H1 (cell line): ENCODE measurements at regions not wholly inside any gene's neighbourhood (a gene's known extent, or its start where the extent isn't known, plus 50 kb on each side); places are given as distances from the start of the nearest gene placed in this dataset.

ENCODE experiments used
- CTCF ChIA-PET: fragments of 300-600 bp; sonication (Branson Sonifier 250); formaldehyde crosslinking; loops from one replicate; lab custom pipeline; 2021; ENCODE audit not compliant: partially characterized antibody; lab: Charles Lee
- POLR2A ChIA-PET: fragments of 300-600 bp; sonication (Branson Sonifier 250); formaldehyde crosslinking; loops from one replicate; lab custom pipeline; 2021; ENCODE audit warnings: inconsistent platforms; ENCODE audit not compliant: partially characterized antibody; lab: Charles Lee
- DNase-seq, 2 experiments: peaks; one replicate each; pipeline versions ENCODE4 v3.0.0 to v3.0.0-alpha.2; 2010 to 2022; ENCODE audit warnings: low spot score in 2 of 2, low read depth in 1 of 2, mixed read lengths in 1 of 2
- FAIRE-seq: peaks from 2 replicates; lab custom pipeline; 2011; peaks lifted over from hg19 to GRCh38; lab: Jason Lieb, UNC
- H2AFZ ChIP-seq: 2 replicates; pipeline ENCODE4 v1.8.1; 2012; ENCODE audit warnings: low read length, inconsistent platforms
- H2AK5ac ChIP-seq: 2 replicates; pipeline ENCODE4 v1.6.1; 2013; ENCODE audit warnings: low read depth, low read length
- H2BK120ac ChIP-seq: replicated peaks from 2 replicates; pipeline ENCODE3; 2013; ENCODE audit warnings: low read depth, low read length, inconsistent platforms
- H2BK12ac ChIP-seq: 2 replicates; pipeline ENCODE4 v1.6.1; 2013; ENCODE audit warnings: low read depth, low read length
- H2BK15ac ChIP-seq: 2 replicates; pipeline ENCODE4 v1.6.1; 2013; ENCODE audit warnings: low read length
- H2BK20ac ChIP-seq: 2 replicates; pipeline ENCODE4 v1.6.1; 2013; ENCODE audit warnings: low read length
- H2BK5ac ChIP-seq: 2 replicates; pipeline ENCODE4 v1.6.1; 2013; ENCODE audit warnings: low read depth, low read length
- H3K14ac ChIP-seq: 2 replicates; pipeline ENCODE4 v1.6.1; 2013; ENCODE audit warnings: inconsistent platforms; ENCODE audit not compliant: insufficient read length
- H3K18ac ChIP-seq: 2 replicates; pipeline ENCODE4 v1.6.1; 2013; ENCODE audit warnings: low read length; ENCODE audit errors: extremely low read depth
- H3K23ac ChIP-seq: 2 replicates; pipeline ENCODE4 v1.6.1; 2013; ENCODE audit warnings: inconsistent platforms; ENCODE audit not compliant: insufficient read length
- H3K23me2 ChIP-seq: 2 replicates; pipeline ENCODE4 v1.6.1; 2013; ENCODE audit warnings: low read depth, low read length
- H3K27ac ChIP-seq: 2 replicates; pipeline ENCODE4 v1.6.1; 2011; ENCODE audit warnings: low read depth, low read length, inconsistent platforms
- H3K27me3 ChIP-seq, 4 experiments: replicated peaks in 1 of 4; 1 replicate in 1 of 4; 2 replicates in 3 of 4; pipeline versions ENCODE4 v1.6.1 to v1.8.1; 2011 to 2013; ENCODE audit warnings: low read length in 3 of 4, mild to moderate bottlenecking in 3 of 4, inconsistent platforms in 2 of 4, mixed read lengths in 2 of 4, moderate library complexity in 1 of 4; ENCODE audit not compliant: control insufficient read depth in 3 of 4, insufficient read depth in 3 of 4; ENCODE audit errors: extremely low read depth in 1 of 4
- H3K36me3 ChIP-seq, 4 experiments: 2 replicates each; pipeline versions ENCODE4 v1.6.1 to v1.8.1; 2011 to 2013; ENCODE audit warnings: mild to moderate bottlenecking in 4 of 4, low read length in 3 of 4, moderate library complexity in 2 of 4, control low read depth in 1 of 4, inconsistent platforms in 1 of 4; ENCODE audit not compliant: insufficient read depth in 4 of 4, control insufficient read depth in 2 of 4
- H3K4ac ChIP-seq: replicated peaks from 2 replicates; pipeline ENCODE3; 2013; ENCODE audit warnings: low read length, low read depth, mixed read lengths, inconsistent platforms; ENCODE audit not compliant: insufficient read length
- H3K4me1 ChIP-seq, 4 experiments: replicated peaks in 1 of 4; 1 replicate in 1 of 4; 2 replicates in 3 of 4; pipeline versions ENCODE4 v1.6.1 to v1.8.1; 2011 to 2013; ENCODE audit warnings: low read length in 3 of 4, inconsistent platforms in 2 of 4, mixed read lengths in 1 of 4; ENCODE audit not compliant: insufficient read depth in 4 of 4, control insufficient read depth in 3 of 4
- H3K4me2 ChIP-seq, 2 experiments: 2 replicates each; pipeline versions ENCODE4 v1.6.1 to v1.8.1; 2011 to 2013; ENCODE audit warnings: low read depth in 2 of 2, low read length in 2 of 2, control low read depth in 1 of 2, inconsistent platforms in 1 of 2, mild to moderate bottlenecking in 1 of 2; ENCODE audit not compliant: insufficient read depth in 1 of 2
- H3K4me3 ChIP-seq, 4 experiments: fragments of 200-600, 300-600 bp in 1 of 4; sonication (generic), shearing (Covaris generic), sonication (Bioruptor Twin) in 1 of 4; 2 replicates each; pipeline versions ENCODE4 v1.5.1 to v1.8.1; 2011 to 2016; ENCODE audit warnings: low read length in 4 of 4, low read depth in 3 of 4, control low read depth in 2 of 4, inconsistent platforms in 2 of 4, mild to moderate bottlenecking in 2 of 4, mixed read lengths in 1 of 4, moderate library complexity in 1 of 4; ENCODE audit not compliant: insufficient read depth in 2 of 4; ENCODE audit errors: extremely low read depth in 1 of 4
- H3K56ac ChIP-seq: replicated peaks from 2 replicates; pipeline ENCODE3; 2013; ENCODE audit warnings: low read depth, mild to moderate bottlenecking, mixed read lengths, low read length, inconsistent platforms; ENCODE audit not compliant: insufficient read length
- H3K79me1 ChIP-seq: 2 replicates; pipeline ENCODE4 v1.6.1; 2013; ENCODE audit warnings: low read depth, low read length, control low read depth
- H3K79me2 ChIP-seq, 2 experiments: 2 replicates each; pipeline versions ENCODE4 v1.6.1 to v1.8.1; 2012 to 2013; ENCODE audit warnings: low read length in 2 of 2, mild to moderate bottlenecking in 2 of 2, inconsistent platforms in 1 of 2; ENCODE audit not compliant: insufficient read depth in 2 of 2, control insufficient read depth in 1 of 2
- H3K9ac ChIP-seq, 4 experiments: replicated peaks in 1 of 4; 1 replicate in 1 of 4; 2 replicates in 3 of 4; pipeline versions ENCODE4 v1.6.1 to v1.8.1; 2011 to 2013; ENCODE audit warnings: low read depth in 3 of 4, low read length in 3 of 4, control low read depth in 2 of 4, mild to moderate bottlenecking in 2 of 4, moderate library complexity in 2 of 4, inconsistent platforms in 1 of 4; ENCODE audit errors: extremely low read depth in 1 of 4
- H3K9me3 ChIP-seq, 2 experiments: 2 replicates each; pipeline versions ENCODE4 v1.6.1 to v1.8.1; 2012 to 2013; ENCODE audit warnings: mild to moderate bottlenecking in 2 of 2, moderate library complexity in 2 of 2, control low read depth in 1 of 2, inconsistent platforms in 1 of 2, low read depth in 1 of 2, low read length in 1 of 2, mixed read lengths in 1 of 2; ENCODE audit not compliant: insufficient read depth in 2 of 2
- H4K20me1 ChIP-seq, 2 experiments: replicated peaks in 1 of 2; 2 replicates each; pipeline versions ENCODE3 to v1.8.1; 2011 to 2013; ENCODE audit warnings: inconsistent platforms in 2 of 2, low read length in 2 of 2, mild to moderate bottlenecking in 1 of 2; ENCODE audit not compliant: insufficient read depth in 2 of 2, control insufficient read depth in 1 of 2
- H4K5ac ChIP-seq: 2 replicates; pipeline ENCODE4 v1.6.1; 2013; ENCODE audit warnings: low read length, low read depth, mixed read lengths, inconsistent platforms; ENCODE audit not compliant: insufficient read length
- H4K8ac ChIP-seq: 2 replicates; pipeline ENCODE4 v1.8.0; 2013; ENCODE audit warnings: mild to moderate bottlenecking, moderate library complexity, low read length, inconsistent platforms; ENCODE audit not compliant: insufficient read depth; ENCODE audit errors: extremely low read depth
- H4K91ac ChIP-seq: replicated peaks from 2 replicates; pipeline ENCODE3; 2013; ENCODE audit warnings: low read length, mixed read lengths, inconsistent platforms; ENCODE audit not compliant: insufficient read length
- BACH1 ChIP-seq: IDR thresholded peaks from 2 replicates; pipeline ENCODE4 v1.6.1; 2012; ENCODE audit warnings: low read length, improper control_type of control experiment
- CHD1 ChIP-seq: IDR thresholded peaks from 2 replicates; pipeline ENCODE4 v1.6.1; 2012; ENCODE audit warnings: low read depth, low read length, improper control_type of control experiment
- RAD21 ChIP-seq, 2 experiments: IDR thresholded peaks in 1 of 2; conservative IDR thresholded peaks in 1 of 2; 2 replicates each; pipeline ENCODE4 v1.6.1; 2011; ENCODE audit warnings: low read depth in 2 of 2, low read length in 2 of 2, improper control_type of control experiment in 1 of 2, inconsistent platforms in 1 of 2, mild to moderate bottlenecking in 1 of 2, moderate library complexity in 1 of 2
- TF ChIP-seq, protein P1 (sequence below): IDR thresholded peaks from 2 replicates; pipeline ENCODE4 v1.6.1; 2012; ENCODE audit warnings: low read length, inconsistent platforms
- TF ChIP-seq, protein P2 (sequence below): IDR thresholded peaks from 2 replicates; pipeline ENCODE4 v1.6.1; 2011; ENCODE audit warnings: low read length, improper control_type of control experiment

DNA sequence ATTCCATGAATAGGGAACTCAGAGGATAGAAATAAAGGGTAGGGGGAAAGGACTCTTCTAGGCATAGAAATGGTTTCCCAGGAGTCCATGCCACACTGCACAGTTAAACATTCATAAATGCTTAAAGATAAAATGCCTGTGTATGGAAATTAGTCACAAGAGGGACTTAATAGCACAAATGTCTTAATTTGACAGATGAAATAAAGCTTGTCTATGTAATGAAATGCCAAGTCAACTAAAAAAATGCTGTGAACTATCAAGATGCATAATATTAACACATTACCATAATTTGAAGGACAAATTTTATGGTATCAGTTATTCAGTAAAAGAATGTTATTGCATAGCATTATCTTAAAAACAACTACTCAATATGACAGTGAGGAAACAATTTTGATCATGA, 553.2 kb upstream of the NETO1 start:
- Histone ChIP-seq H3K14ac (no peak overlapping the region), H2BK15ac (no peak overlapping the region), H3K9ac (no peak overlapping the region), H4K91ac (no peak overlapping the region), H2BK20ac (no peak overlapping the region), H3K27me3 (no peaks in the 10 kb centered on the region), H2AFZ (no peak overlapping the region), H3K36me3 (no peaks in the 10 kb centered on the region), H2BK120ac (no peak overlapping the region), H2AK5ac (no peak overlapping the region), H3K27ac (no peak overlapping the region), H3K18ac (no peak overlapping the region), H3K79me2 (no peaks in the 10 kb centered on the region), H3K56ac (no peak overlapping the region), H3K4me3 (no peak overlapping the region), H3K9me3 (no peaks in the 10 kb centered on the region), H3K79me1 (no peaks in the 10 kb centered on the region), H3K23ac (no peak overlapping the region), H2BK12ac (no peak overlapping the region), H4K5ac (no peak overlapping the region), H3K23me2 (no peaks in the 10 kb centered on the region), H3K4ac (no peak overlapping the region), H4K8ac (no peak overlapping the region), H2BK5ac (no peak overlapping the region), H4K20me1 (no peaks in the 10 kb centered on the region), H3K4me1 (no peaks in the 10 kb centered on the region), H3K4me2 (no peak overlapping the region)
- ChIA-PET POLR2A (no interaction called here), CTCF (no interaction called here)
- no peak for DNase-seq
- TF ChIP-seq, protein P1, sequence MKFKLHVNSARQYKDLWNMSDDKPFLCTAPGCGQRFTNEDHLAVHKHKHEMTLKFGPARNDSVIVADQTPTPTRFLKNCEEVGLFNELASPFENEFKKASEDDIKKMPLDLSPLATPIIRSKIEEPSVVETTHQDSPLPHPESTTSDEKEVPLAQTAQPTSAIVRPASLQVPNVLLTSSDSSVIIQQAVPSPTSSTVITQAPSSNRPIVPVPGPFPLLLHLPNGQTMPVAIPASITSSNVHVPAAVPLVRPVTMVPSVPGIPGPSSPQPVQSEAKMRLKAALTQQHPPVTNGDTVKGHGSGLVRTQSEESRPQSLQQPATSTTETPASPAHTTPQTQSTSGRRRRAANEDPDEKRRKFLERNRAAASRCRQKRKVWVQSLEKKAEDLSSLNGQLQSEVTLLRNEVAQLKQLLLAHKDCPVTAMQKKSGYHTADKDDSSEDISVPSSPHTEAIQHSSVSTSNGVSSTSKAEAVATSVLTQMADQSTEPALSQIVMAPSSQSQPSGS, result no peak
- TF ChIP-seq RAD21 (IDR thresholded peaks at IDR 0.05 in 1 of 2, conservative IDR thresholded peaks at IDR 0.05 in 1 of 2; ENCODE audit: low read depth in 2 of 2, low read length in 2 of 2) (no peak), BACH1 (no peak), CHD1 (no peak)
- TF ChIP-seq, protein P2, sequence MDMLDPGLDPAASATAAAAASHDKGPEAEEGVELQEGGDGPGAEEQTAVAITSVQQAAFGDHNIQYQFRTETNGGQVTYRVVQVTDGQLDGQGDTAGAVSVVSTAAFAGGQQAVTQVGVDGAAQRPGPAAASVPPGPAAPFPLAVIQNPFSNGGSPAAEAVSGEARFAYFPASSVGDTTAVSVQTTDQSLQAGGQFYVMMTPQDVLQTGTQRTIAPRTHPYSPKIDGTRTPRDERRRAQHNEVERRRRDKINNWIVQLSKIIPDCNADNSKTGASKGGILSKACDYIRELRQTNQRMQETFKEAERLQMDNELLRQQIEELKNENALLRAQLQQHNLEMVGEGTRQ, result no peak
- no peak for FAIRE-seq
